Lower leg skin (tissue), 4 donors: ENCODE measurements at regions not wholly inside any gene's neighbourhood (a gene's known extent, or its start where the extent isn't known, plus 50 kb on each side); places are given as distances from the start of the nearest gene placed in this dataset.

Experiments used
- DNase-seq, 2 donors: peaks; one replicate each; pipeline ENCODE4 v3.0.0-alpha.2; 2019; ENCODE audit warnings: low spot score in 2 of 2
- H3K4me3 ChIP-seq: fragments of 200-600 bp; sonication (generic); 2 replicates; pipeline ENCODE4 v1.5.1; 2017; ENCODE audit warnings: mild to moderate bottlenecking, low read depth; ENCODE audit not compliant: poor library complexity, severe bottlenecking
- POLR2A ChIP-seq, 2 donors: fragments of 450-650 bp; IDR thresholded peaks; one replicate each; pipeline ENCODE4 v1.6.1; 2016 to 2017; ENCODE audit warnings: antibody characterized with exemption in 2 of 2, mild to moderate bottlenecking in 1 of 2, moderate library complexity in 1 of 2
- WGBS, 2 donors: methylation state at CpG; one replicate each; pipeline ENCODE4 v1.1.5; 2018; 5-methylcytosine and 5-hydroxymethylcytosine counted together
- intact Hi-C: fragments of 100-400 bp; cut with DNase I; formaldehyde crosslinking; loops from one replicate; pipeline ENCODE4 v1.15.0; 2023; ENCODE audit warnings: low total_unique reads
- TF ChIP-seq, protein P1 (sequence below), 3 donors: fragments of 450-650 bp; IDR thresholded peaks; one replicate each; pipeline ENCODE4 v1.5.1; 2016; ENCODE audit warnings: antibody characterized with exemption in 3 of 3, mild to moderate bottlenecking in 3 of 3, moderate library complexity in 2 of 3

DNA sequence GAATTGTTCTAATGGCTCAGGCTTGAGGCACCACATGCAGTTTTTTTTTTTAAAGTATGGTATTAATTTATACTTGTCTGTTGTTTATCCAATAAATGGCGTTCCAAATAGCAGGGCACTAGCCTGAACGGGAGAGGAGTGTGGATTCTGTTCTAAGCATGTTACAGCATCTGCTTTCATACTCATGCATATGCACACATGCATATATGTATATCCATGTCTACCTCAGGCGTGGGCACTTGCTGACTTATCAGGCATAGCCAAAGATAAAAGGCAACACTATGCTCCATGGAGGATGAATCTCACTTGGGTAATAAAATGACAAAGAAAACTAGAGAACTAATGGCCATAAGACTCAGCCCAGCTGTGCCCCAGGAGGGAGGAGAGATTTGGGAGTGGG, 393.8 kb downstream of the GADD45G start:
- no peak overlapping the region for H3K4me3 ChIP-seq
- 50 to 69% methylated on average over 3 of the region's 3 CpGs for WGBS, 2 donors
- no peak for TF ChIP-seq POLR2A (IDR thresholded peaks at IDR 0.05)
- TF ChIP-seq, protein P1, sequence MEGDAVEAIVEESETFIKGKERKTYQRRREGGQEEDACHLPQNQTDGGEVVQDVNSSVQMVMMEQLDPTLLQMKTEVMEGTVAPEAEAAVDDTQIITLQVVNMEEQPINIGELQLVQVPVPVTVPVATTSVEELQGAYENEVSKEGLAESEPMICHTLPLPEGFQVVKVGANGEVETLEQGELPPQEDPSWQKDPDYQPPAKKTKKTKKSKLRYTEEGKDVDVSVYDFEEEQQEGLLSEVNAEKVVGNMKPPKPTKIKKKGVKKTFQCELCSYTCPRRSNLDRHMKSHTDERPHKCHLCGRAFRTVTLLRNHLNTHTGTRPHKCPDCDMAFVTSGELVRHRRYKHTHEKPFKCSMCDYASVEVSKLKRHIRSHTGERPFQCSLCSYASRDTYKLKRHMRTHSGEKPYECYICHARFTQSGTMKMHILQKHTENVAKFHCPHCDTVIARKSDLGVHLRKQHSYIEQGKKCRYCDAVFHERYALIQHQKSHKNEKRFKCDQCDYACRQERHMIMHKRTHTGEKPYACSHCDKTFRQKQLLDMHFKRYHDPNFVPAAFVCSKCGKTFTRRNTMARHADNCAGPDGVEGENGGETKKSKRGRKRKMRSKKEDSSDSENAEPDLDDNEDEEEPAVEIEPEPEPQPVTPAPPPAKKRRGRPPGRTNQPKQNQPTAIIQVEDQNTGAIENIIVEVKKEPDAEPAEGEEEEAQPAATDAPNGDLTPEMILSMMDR (IDR thresholded peaks at IDR 0.05): no peak
- no peak for DNase-seq
- intact Hi-C loops: no loop called here

- TF ChIP-seq, protein P1 (IDR thresholded peaks at IDR 0.05): no peak
- no peak for TF ChIP-seq POLR2A (IDR thresholded peaks at IDR 0.05)
- intact Hi-C loops: no loop called here
- WGBS, 2 donors: 44 to 49% methylated on average over 3 of the region's 3 CpGs
- DNase-seq: peak in 1 of 2 donors; percentile 62
- no peak overlapping the region for H3K4me3 ChIP-seq
These were observed 394.3 kb downstream of the GADD45G start for GRCh38 chr9:89999176-89999533.

GRCh38 chr9:89999534-90000370, 394.9 kb downstream of the GADD45G start:
- H3K4me3 ChIP-seq: no peak overlapping the region
- TF ChIP-seq, protein P1 (IDR thresholded peaks at IDR 0.05): no peak
- TF ChIP-seq POLR2A (IDR thresholded peaks at IDR 0.05): no peak
- WGBS, 2 donors: 14 to 16% methylated on average over 10 to 12 of the region's 12 CpGs
- intact Hi-C loops: no loop called here
- peak in 1 of 2 donors; percentile 58 for DNase-seq

DNA sequence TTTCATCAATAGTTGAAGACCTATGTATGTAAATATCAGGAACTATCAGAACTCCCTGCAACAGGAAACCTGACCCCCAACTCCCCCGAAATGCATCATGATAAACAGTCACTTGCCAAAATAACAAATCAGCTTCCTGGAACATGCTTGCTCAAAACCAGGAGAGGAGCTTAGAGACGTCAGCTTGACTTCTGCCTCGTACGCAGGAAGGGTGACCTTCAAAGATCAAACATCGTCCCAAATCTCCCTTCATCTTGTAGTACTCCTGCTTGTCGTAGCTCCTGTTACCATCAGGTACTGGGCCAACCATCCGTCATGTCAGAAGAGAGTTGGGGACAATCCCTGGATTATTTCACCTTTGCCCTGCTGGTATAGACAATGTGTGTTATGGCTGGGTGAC, 396.1 kb downstream of the GADD45G start:
- intact Hi-C loops: no loop called here
- DNase-seq: no peak
- WGBS, 2 donors: 75 to 77% methylated on average over 7 of the region's 7 CpGs
- no peak for TF ChIP-seq POLR2A (IDR thresholded peaks at IDR 0.05)
- TF ChIP-seq, protein P1 (IDR thresholded peaks at IDR 0.05): no peak
- no peak overlapping the region for H3K4me3 ChIP-seq

DNA sequence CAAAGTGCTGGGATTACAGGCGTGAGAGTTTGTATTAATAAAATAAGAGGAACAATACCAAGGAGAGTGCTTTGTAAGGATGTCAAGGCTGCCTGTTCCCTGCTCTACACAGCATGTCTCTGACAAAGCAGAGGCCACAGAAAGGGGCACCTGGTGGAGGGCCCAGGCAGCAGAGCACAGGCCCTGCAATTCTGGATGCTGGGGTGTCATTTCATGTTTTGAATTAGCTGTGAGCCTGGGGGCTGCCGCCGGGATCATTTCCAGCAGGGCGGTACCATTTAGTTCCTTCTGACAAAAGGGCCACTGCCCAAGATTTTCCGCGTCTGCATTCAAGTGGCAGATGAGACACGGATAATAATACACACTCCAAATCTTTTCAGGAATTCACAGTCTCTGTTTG, 396.9 kb downstream of the GADD45G start:
- WGBS, 2 donors: 34 to 35% methylated on average over 7 of the region's 7 CpGs
- H3K4me3 ChIP-seq: no peak overlapping the region
- intact Hi-C loops: no loop called here
- DNase-seq: no peak
- TF ChIP-seq, protein P1 (IDR thresholded peaks at IDR 0.05): no peak
- TF ChIP-seq POLR2A (IDR thresholded peaks at IDR 0.05): no peak
